ENCODE measurements at regions not wholly inside any gene's neighbourhood (a gene's known extent, or its start where the extent isn't known, plus 50 kb on each side); places are given as distances from the start of the nearest gene placed in this dataset.

GRCh38 chr2:139850254-139850890 lies 1070.2 kb upstream of the NXPH2 start:
- TF ChIP-seq CTCF (IDR thresholded peaks at IDR 0.05) (no peak), POLR2A (IDR thresholded peaks at IDR 0.05) (no peak)
- Histone ChIP-seq H3K9me3 (no peaks in the 10 kb centered on the region), H3K27ac (no peak overlapping the region), H3K36me3 (no peaks in the 10 kb centered on the region), H3K27me3 (no peaks in the 10 kb centered on the region), H3K4me3 (no peak overlapping the region), H3K4me1 (no peaks in the 10 kb centered on the region)
- no peak for DNase-seq

- no peak for TF ChIP-seq POLR2A (IDR thresholded peaks at IDR 0.05)
- TF ChIP-seq CTCF (IDR thresholded peaks at IDR 0.05): no peak
- no peak for DNase-seq
- H3K4me1 ChIP-seq: no peaks in the 10 kb centered on the region
- no peaks in the 10 kb centered on the region for H3K27me3 ChIP-seq
- no peaks in the 10 kb centered on the region for H3K9me3 ChIP-seq
- no peaks in the 10 kb centered on the region for H3K36me3 ChIP-seq
- H3K4me3 ChIP-seq: no peak overlapping the region
- H3K27ac ChIP-seq: no peak overlapping the region
Measured at GRCh38 chr2:139836769-139837168, 1056.6 kb upstream of the NXPH2 start.

GRCh38 chr2:139835101-139835500 lies 1054.9 kb upstream of the NXPH2 start:
- Histone ChIP-seq H3K4me3 (no peak overlapping the region), H3K4me1 (no peaks in the 10 kb centered on the region), H3K27me3 (no peaks in the 10 kb centered on the region), H3K9me3 (no peaks in the 10 kb centered on the region), H3K27ac (no peak overlapping the region), H3K36me3 (no peaks in the 10 kb centered on the region)
- DNase-seq: no peak
- no peak for TF ChIP-seq CTCF (IDR thresholded peaks at IDR 0.05)
- TF ChIP-seq POLR2A (IDR thresholded peaks at IDR 0.05): no peak

- no peak overlapping the region for H3K27ac ChIP-seq
- H3K27me3 ChIP-seq: no peaks in the 10 kb centered on the region
- TF ChIP-seq CTCF (IDR thresholded peaks at IDR 0.05) (no peak), POLR2A (IDR thresholded peaks at IDR 0.05) (no peak)
- no peak for DNase-seq
- no peaks in the 10 kb centered on the region for H3K9me3 ChIP-seq
- H3K36me3 ChIP-seq: no peaks in the 10 kb centered on the region
- H3K4me1 ChIP-seq: no peaks in the 10 kb centered on the region
- H3K4me3 ChIP-seq: no peak overlapping the region
Measured at GRCh38 chr2:139828011-139828410, 1047.8 kb upstream of the NXPH2 start.

GRCh38 chr2:139825726-139826125 lies 1045.5 kb upstream of the NXPH2 start:
- Histone ChIP-seq H3K27ac (no peak overlapping the region), H3K4me1 (no peaks in the 10 kb centered on the region), H3K4me3 (no peak overlapping the region), H3K9me3 (no peaks in the 10 kb centered on the region), H3K27me3 (no peaks in the 10 kb centered on the region), H3K36me3 (no peaks in the 10 kb centered on the region)
- DNase-seq: no peak
- TF ChIP-seq POLR2A (IDR thresholded peaks at IDR 0.05) (no peak), CTCF (IDR thresholded peaks at IDR 0.05) (no peak)
